Subcutaneous abdominal adipose tissue (tissue), 5 donors: ENCODE measurements at regions not wholly inside any gene's neighbourhood (a gene's known extent, or its start where the extent isn't known, plus 50 kb on each side); places are given as distances from the start of the nearest gene placed in this dataset.

Experiments
- H3K27ac ChIP-seq: one replicate; pipeline ENCODE4 v1.7.0; 2013; ENCODE audit warnings: low read depth, mild to moderate bottlenecking, inconsistent platforms, low read length, moderate library complexity
- H3K27me3 ChIP-seq, 5 donors: one replicate each; pipeline ENCODE4 v1.7.0; 2013; ENCODE audit warnings: low read length in 5 of 5, inconsistent platforms in 1 of 5; ENCODE audit not compliant: control insufficient read depth in 5 of 5, insufficient read depth in 4 of 5
- H3K36me3 ChIP-seq, 5 donors: one replicate each; pipeline ENCODE4 v1.7.0; 2013; ENCODE audit warnings: low read length in 5 of 5; ENCODE audit not compliant: control insufficient read depth in 5 of 5, insufficient read depth in 5 of 5
- H3K4me1 ChIP-seq, 5 donors: one replicate each; pipeline ENCODE4 v1.7.0; 2013; ENCODE audit warnings: low read length in 5 of 5, mild to moderate bottlenecking in 3 of 5, moderate library complexity in 1 of 5; ENCODE audit not compliant: control insufficient read depth in 5 of 5, insufficient read depth in 5 of 5
- H3K4me3 ChIP-seq, 5 donors: one replicate each; pipeline ENCODE4 v1.7.0; 2013; ENCODE audit warnings: low read length in 5 of 5, low read depth in 1 of 5
- H3K9ac ChIP-seq, 5 donors: one replicate each; pipeline ENCODE4 v1.7.0; 2013; ENCODE audit warnings: low read length in 5 of 5, mild to moderate bottlenecking in 4 of 5, moderate library complexity in 3 of 5
- H3K9me3 ChIP-seq, 5 donors: one replicate each; pipeline ENCODE4 v1.7.0; 2013; ENCODE audit warnings: low read length in 5 of 5; ENCODE audit not compliant: control insufficient read depth in 5 of 5
- donor health status: healthy.
- donor health status: healthy.
- donor health status: healthy.
- donor health status: healthy.
- donor health status: healthy.

GRCh38 chr2:102091908-102092307 is 50.6 kb upstream of the IL1R1 start:
- Histone ChIP-seq H3K9me3 (no peaks in the 10 kb centered on the region), H3K4me1 (no peaks in the 10 kb centered on the region), H3K36me3 (no peaks in the 10 kb centered on the region), H3K9ac (no peak overlapping the region), H3K4me3 (no peak overlapping the region), H3K27me3 (no peaks in the 10 kb centered on the region), H3K27ac (no peak overlapping the region)

GRCh38 chr2:102092535-102092934 is 50.0 kb upstream of the IL1R1 start:
- Histone ChIP-seq H3K4me3 (no peak overlapping the region), H3K27me3 (no peaks in the 10 kb centered on the region), H3K9me3 (no peaks in the 10 kb centered on the region), H3K4me1 (no peaks in the 10 kb centered on the region), H3K36me3 (no peaks in the 10 kb centered on the region), H3K9ac (no peak overlapping the region), H3K27ac (no peak overlapping the region)
